Stimulated activated naive CD4-positive, alpha-beta T cell (primary cell): ENCODE measurements at regions not wholly inside any gene's neighbourhood (a gene's known extent, or its start where the extent isn't known, plus 50 kb on each side); places are given as distances from the start of the nearest gene placed in this dataset.

Source experiments
- DNase-seq, 6 experiments: peaks; one replicate each; lab custom pipeline; 2025; lab: John Stamatoyannopoulos, UW

DNA sequence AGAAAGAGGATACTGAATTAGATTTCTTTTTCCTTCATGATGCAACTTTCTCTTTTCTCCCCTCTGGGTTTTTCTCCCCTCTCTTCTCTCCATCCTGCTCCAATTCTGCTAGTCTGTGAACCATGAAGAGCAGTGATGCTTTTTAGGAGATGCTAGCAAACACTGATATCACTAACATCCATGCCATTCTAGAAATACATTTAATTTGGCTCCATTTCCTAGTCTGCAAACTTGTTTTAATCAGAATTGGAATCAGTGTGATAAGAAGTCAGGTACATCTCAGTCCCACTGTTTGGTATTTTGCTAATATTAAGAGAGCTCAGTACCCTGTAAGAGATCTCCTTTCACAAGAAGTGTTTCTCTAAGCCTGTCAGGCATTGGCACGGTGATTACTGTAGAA is 437.1 kb downstream of the RWDD3 start:
- no peak for DNase-seq

DNA sequence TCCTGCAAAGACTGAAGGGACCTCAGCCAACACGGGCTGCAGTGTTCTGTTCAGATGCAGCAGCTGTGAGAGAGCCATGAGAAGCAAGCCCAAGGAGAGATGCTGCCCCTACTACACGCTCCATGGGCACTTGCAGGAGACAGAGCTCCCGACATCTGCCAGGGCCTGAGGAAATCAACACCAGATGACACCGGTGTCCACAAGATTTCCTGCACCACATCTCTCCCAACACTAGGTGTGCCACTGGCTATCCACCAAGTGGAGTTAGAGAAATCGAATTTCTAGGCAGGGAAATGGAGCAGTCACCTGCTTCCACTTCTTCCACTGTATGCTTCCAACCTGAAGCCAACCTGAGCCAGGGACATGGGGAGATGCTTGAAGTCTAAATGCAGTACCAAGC is 445.3 kb downstream of the RWDD3 start:
- DNase-seq, result no peak

DNA sequence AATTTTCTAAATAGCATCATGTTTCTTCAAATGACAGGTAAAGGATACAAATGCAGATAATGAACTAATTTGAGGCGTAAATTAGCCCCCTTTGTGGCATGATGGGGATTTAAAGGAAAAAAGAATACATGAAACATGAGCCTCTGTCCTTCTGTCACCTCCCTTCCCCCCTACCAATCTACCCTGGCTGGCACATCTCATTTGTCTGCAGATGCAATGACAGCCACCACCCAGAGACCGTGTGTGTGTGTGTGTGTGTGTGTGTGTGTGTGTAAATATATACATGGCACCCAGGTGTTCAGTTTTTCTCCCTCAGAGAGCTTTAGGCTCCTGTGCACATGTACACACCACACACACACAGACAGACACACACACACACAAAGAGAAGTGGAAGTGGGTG is 451.1 kb downstream of the RWDD3 start:
- DNase-seq, result no peak

DNA sequence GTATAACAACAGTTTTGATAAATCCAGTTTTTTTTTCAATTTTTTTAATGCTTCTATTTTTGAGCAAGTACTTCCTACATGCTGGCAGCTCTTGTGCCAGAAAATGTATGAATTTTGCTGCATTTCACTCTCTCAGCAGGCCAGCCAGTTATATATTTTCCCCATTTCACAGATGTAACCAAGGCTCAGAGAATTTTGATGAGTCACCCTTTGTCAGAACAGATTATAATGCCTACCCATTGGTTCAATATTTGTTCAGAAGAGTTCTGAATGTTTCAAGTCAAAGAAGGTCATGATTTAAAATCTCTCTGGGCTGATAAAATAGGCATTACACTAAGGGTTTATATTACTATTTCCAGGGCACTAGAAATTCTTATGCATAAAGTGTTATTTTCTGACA is 452.2 kb downstream of the RWDD3 start:
- no peak for DNase-seq

DNA sequence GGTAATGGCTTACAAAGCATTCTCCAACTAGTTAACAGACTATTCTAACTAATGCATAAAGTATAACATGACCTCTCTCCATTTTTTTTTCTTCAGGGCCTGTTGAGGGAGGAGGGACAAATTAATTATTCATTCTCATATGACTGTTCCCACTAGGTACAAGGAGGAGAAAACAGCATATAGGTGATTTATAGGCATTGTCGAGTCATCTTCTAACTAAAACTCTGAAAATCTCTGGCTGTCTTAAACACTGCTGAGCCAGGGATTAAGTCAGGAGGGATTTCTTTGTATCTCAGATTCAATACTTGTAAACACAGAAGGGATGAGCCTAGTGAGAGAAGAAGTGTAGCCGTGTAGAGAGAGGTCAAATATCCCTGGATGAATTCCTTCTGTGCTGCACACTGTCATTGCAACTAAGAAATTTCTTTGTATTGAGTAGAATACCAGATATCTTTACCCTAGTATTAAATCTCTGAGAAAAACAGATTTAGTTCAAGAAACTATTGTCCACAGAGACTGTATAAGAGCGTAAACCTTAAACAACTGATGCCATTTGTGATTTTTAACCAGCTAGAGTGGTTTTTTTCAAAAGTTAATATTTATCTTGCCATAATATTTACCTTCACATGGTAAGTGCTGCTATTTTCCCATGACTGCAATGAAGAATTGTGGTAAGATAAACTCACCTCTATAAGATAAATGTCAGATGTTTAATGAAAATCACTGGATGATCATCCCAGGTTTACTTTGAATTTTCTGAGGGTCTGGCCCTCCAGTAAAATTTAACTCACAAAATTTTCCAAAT is 465.3 kb downstream of the RWDD3 start:
- no peak for DNase-seq

DNA sequence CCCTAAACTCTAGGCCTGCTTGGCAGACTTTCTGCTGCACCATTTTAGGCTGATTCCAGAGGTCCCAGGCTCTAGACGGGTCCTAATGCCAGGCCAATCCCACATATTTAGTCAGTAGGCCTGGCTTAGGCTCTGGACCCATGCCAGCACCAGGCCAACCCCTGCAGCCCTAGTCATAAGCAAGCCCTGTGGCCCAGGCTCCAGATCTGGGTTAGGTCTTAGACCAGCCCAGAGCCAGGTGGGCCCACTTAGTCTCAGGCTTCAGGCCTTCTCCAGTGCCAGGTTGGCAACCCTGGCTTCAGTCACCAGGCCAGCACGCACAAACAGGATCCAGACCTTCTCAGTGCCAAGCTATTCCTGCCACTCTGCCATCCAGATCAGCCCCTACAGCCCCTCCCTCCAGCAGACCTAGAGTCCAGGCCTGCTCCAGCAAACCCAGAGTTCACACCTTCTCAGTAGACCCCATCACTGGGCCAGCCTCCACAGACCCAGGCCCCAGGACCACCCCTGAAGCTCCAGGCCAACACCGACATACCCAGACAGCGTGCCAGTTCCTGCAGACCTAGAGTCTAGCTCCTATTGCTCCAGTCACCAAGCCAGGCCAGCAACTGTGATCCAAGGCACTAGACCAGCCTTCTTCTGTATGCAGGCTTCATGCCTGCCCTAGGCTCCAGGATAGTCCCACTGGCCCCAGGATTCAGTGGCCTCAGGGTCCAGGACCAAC is 467.6 kb downstream of the RWDD3 start:
- DNase-seq, result no peak

DNA sequence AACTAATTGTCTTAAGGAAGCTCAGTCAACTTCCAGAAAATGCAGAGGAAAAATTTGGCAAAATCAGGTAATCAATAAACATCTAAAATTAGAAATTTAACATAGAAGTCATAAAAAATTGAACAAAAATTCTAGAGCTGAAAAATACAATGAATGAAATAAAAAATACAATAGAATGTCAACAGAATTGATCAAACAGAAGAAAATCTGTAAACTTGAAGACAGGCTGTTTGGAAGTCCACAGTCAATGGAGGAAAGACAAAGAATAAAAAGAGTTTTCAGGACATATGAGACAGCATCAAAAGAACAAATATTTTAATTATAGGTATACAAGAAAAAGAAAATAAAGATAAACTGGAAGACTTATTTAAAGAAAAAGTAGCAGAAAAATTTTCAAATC is 469.0 kb downstream of the RWDD3 start:
- DNase-seq, result no peak

DNA sequence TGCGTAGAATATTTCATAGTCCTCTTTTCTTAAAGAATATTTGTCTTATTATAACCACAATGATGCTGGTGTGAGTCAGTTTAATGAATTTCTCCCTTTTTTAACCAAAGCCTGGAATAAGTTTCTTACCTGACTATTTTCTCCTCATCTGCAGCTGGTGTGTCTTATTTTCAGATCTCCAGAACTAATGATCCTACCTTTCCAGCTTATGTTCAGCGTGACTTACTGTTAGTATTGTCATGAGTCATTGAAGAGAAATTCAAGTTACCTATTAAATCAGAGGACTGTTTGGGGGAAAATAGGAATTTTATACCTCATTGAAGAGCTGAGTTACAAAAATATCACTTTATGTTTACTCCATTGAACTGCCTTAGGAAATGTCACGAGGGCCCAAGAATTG is 482.1 kb downstream of the RWDD3 start:
- no peak for DNase-seq

DNA sequence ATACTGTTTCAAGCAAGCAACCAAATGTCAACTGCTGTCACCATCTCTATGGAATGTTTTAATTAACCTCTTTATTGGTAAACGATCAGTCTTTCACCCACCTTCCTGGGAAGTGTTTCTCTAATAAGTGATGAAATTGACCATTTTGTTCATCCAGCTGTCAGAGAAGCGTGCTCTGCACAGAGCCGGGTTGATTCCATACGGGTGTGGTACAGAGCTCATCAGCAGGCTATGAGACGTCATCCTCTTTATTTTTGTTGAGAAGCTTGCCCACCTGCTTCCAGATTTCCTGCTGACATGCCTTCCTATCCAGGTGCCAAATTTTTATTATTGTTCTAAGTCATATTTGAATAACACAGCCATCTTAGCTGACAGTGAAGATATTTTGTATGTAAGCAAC is 482.5 kb downstream of the RWDD3 start:
- DNase-seq, result no peak

DNA sequence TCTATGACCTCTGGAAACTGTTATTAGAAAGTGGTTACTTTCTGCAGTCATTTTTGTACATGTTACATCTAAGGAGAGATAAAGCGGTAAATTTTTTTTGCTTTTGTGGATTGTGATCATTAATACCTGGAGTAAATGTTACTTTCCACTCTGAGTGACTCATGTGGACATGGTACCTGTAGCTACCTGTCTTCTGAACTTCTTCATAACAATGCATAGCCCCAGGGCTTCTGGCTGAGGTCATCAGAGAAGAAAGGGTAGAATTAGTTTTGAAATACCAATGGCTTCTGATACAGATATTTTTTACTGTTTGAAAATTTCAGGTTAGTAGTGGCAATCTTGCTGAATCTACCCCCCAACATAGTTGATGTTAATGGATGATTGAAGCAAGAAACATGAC is 489.3 kb downstream of the RWDD3 start:
- DNase-seq, result no peak

DNA sequence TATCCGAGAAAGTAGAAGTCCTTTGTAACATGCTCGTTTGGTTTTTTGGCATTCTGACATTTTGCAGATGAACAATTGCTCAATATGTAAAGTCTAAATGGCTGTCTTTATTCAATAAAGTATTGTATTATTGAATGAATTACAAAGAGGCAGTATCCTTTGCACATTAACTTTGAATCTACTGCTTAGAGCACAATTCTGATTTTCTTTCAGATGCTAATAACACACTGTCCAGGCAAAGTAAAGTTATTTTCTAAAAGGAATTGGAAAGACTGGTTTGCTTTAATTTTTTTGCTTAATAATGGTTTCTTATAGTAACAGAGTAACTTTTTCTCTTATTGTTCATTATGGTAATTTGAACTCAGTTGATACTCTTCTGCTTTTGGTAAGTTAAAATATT is 494.8 kb downstream of the RWDD3 start:
- DNase-seq, result no peak

DNA sequence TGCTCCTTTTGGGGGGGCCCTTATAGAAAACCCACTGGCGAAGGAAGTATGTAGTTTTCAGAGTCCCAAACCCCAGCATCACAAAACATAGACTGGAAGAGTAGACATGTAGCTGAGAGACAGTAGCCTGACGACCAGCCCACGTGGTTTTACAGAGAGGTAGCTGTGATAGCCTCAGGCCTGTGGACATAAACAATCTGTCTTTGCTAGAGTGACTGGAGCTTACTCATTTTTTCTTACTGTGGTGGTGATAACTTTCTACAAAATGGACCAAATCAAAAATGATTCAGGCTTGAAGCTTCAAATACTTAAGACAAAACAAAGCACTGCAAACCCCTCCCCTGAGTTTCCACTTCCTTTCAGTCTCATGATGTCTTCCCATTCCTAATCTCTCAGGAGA is 497.0 kb downstream of the RWDD3 start:
- no peak for DNase-seq

DNA sequence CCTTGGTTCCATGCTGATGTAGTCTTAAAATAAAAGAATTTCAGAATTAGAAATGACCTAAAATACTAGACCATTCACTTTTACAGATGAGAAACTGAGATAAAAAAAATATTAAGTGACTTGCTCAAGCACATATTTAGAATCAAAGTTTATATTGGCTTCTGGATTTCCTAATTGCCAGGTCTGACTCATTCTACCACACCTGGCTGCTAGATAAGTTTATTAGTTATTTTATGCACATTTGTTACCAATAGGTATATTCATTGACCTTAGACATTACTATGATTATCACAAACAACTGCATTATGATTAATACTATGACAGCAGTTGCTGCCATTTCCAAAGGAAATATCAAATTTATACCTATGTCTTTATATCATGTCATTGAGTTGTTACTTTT is 497.5 kb downstream of the RWDD3 start:
- no peak for DNase-seq

DNA sequence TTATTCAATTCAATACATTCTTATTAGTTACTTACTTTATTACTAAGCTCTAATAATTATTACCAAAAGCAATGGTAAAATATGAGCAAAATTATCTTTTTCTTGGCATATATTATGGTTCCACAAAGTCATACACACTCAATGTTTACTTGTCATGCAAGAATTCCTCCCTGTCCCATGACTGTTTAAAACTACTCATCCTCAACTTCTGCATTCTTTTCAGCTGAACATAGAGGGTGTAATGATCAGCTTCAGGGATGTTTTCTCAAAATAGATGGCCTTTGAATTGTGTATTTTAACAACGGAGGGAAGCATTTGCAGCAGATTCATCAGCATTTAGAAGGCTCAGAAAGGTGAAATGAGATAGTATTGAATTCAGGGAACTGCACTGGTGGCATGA is 499.0 kb downstream of the RWDD3 start:
- DNase-seq, result no peak

DNA sequence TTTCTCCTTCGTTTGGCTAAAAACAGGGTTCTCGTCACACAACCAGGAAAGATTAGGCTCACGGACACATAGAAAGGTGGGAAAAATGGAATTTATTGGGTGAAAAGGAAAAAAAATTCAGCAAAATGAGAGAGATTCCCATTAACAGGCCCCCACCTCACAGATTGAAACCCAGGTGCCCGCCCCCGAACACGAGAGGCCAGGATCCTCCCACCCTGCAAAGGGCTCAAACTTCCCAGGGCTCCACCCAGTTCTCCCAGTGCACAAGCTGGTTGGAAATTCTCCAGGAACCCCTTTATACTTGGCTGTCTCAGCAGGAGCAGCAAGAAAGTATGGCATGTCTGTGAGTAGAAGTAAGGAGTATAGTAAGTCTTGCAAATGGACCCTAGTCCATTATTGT is 499.7 kb downstream of the RWDD3 start:
- DNase-seq, result no peak

DNA sequence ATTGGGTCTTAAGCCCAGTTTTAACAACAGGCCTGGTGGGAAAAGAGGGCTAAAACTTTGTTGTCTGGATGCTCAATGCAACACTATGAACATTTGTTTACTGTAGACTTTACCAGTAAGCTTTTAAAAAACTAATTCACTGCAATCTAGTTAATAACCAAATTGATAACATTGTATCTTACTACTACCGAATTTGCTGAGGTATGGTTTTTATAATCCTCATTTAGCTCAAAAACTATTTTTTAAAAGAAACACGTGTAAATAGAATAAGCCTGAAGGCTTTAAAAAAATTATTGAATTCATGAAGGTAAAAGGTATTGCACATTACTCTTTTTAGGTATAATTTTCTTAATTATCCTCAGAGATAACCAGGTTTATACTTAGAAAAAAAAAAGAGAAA is 500.6 kb downstream of the RWDD3 start:
- no peak for DNase-seq

DNA sequence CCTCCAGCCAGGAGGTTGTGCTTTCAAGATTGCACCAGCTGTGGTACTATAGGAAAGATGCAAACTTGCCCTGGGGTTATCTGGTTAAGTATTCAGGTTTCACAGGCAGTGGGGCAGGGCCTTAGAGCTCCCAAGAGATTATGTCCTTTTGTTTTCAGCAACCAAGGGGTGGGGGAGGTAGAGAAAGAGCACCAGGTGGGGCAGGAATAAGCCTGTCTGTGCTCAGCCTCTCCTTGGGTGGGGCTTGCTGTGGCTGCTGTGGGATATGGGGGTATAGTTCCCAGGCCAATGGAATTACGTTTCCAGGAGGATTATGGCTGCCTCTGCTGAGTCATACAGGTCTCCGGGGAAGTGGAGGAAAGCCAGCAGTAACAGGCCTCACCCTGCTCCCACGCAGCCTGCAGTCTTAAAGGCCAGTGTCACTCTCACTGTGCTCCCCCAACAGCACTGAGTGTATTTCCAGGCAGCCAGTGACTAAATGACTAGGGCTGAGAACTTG is 508.6 kb downstream of the RWDD3 start:
- no peak for DNase-seq

DNA sequence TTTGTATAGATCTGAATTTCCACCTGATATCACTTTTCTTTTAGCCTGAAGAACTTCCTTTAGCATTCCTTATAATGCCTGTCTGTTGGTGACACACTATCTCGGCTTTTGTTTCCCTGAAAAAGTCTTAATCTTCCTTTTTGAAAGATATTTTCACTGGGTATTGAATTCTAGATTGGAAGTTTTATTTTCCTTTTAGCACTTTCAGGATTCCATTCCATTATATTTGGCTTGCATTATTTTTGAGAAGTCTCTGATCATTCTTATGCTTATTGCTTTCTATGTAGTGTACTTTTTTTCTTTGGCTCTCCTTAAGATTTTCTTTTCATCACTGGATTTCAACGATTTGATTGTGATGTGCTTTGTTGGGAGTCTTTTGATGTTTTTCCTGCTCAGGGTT is 510.7 kb downstream of the RWDD3 start:
- DNase-seq, result no peak

DNA sequence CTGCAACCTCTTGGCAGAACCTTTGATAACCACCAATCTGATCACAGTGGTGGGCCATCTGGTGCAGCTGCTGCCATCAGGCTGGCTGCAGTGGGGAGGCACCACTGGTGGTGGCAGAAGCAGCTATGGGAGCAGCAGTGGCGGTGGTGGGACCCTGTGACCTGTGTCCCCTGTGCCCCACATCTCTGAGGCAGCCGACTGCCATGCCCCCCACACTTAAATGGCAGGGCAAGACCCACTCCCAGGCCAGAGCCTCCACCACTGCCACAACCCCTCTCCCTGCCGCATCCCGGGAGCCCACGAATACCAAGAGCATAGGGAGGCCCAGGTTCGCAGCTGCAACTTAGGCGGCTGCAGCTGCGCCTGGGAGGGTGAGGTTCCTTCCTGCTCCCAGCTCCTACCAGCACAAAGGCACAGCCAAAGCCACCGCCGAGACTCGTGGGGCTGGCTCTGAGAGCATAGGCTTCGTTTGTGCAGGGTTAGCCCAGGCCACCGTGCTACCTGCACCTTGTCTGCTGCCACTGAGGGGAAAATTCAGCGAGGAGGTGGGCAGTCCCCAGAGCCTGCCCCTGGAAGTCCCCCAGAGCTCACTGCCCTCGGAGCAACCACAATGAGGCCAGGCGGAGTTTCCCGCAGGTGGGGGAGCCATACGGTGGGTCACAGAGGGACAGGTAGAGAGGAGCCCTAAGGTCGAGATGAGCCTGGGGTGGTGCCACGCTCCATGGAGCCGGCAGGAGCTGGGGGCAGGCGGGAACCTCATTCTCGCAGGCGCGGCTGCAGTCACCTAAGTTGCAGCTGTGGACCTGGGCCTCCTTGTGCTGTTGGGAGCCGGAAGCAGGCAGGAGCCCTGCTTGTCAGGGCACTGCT is 518.7 kb downstream of the RWDD3 start:
- DNase-seq, result no peak

DNA sequence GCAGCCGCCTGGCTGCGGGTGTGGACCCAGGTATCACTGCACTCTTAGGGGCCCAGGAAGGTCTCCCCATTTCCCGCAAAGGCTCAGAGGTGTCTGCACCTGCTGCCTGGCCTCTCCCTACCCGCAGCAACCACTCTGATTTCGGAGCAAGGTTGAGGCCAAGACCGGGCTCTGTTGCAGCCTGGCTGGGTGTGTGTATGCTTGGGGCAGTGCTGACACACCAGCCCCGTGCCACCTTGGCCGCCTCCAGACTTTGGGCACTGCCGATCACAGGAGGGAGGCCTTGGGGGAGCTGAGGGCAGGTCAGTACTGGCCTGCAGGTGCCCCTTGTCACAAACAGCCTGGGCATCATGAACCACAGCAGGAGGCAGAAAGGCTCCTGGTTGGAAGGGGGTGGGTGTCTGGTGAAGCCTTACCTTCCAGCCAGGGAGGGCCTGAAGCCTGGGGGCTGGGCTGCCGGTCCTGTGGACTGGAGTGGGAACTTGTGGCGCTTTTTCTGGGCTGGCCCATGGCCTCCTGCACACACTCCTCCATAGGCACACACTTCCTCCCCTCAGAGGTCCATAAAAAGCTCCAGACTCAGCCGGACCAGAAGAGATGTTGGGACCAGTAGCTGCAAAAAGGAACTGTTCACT is 519.5 kb downstream of the RWDD3 start:
- no peak for DNase-seq

DNA sequence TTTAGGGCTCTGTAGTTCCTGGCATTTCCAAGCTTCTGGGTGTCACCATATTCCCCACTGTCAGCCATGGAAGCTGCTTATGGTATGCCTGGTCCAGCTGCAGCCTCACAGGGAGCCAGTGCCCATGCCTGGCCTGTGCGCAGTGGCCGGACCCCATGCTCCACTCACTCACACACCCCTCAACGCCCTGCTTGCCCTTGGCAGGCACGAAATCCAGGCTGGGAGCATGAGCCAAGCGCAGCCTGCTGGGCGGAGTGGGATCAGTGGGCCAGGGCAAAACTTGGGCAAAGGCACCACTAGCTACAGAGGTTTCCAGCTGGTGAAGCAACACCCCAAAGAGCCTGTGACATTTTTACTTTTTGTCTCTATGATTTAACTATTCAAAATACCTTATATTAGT is 520.4 kb downstream of the RWDD3 start:
- no peak for DNase-seq

DNA sequence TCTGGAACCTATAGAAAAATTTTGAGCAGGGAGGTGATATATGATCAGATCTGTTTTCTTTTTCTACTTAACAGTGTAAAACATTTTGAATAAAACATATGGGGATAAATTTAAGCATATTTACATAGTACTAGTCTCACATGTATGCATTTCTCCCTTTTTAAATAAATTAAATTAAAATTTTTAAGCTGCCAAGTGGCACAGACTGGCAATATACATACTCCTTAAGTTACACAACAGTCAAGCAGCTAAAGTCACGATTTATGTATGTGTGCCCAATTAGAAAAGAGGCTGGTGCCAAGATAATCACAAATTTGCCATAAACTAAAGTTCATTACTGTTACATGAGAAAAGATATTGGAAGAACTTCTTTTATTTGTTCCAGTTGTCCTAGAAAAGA is 532.0 kb downstream of the RWDD3 start:
- no peak for DNase-seq
